ENCODE measurements at regions not wholly inside any gene's neighbourhood (a gene's known extent, or its start where the extent isn't known, plus 50 kb on each side); places are given as distances from the start of the nearest gene placed in this dataset.

DNA sequence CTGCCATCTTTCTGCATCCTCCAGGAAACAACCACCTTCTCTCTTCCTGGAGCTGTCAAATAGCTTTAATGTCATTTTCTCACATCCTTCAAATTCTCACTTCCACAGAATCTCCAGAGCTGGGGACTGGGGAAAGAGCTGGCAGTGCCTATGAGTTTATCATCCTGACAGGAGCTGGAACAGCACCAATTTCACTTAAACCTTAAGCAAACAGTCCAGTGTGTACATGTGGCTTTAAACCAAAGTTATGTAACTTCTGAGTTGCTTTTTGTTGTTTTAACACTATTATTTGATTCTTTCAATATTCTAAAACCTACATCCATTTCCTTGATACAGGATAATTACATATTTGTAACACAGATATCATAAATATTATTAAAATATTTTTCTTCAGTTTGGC lies 331.5 kb upstream of the ARGLU1 start:
- Histone ChIP-seq H3K27me3 (ENCODE audit: control insufficient read depth in 1 of 2, insufficient read depth in 1 of 2, low read length in 2 of 2) (no peaks in the 10 kb centered on the region), H3K9ac (ENCODE audit: low read length) (no peak overlapping the region), H4K8ac (ENCODE audit: low read length) (no peak overlapping the region), H4K91ac (ENCODE audit: low read length) (no peak overlapping the region), H3K79me1 (replicated peaks; ENCODE audit: low read length, poor library complexity, severe bottlenecking) (no peaks in the 10 kb centered on the region), H2AFZ (ENCODE audit: low read depth, low read length) (no peak overlapping the region), H3K36me3 (ENCODE audit: control insufficient read depth in 1 of 2, insufficient read depth in 2 of 2, low read depth in 1 of 2, low read length in 2 of 2) (no peaks in the 10 kb centered on the region), H3K4ac (ENCODE audit: low read depth in 1 of 2, low read length in 2 of 2) (no peak overlapping the region), H3K14ac (ENCODE audit: low read length in 2 of 2) (no peak overlapping the region), H3K4me3 (ENCODE audit: insufficient read depth in 1 of 2, low read depth in 1 of 2, low read length in 2 of 2) (no peak overlapping the region), H3K18ac (ENCODE audit: low read depth in 1 of 2, low read length in 2 of 2) (no peak overlapping the region), H3K4me2 (ENCODE audit: low read length, poor library complexity, severe bottlenecking) (no peak overlapping the region), H2BK120ac (ENCODE audit: low read depth, low read length) (no peak overlapping the region), H2BK15ac (ENCODE audit: low read depth, poor library complexity, severe bottlenecking) (no peak overlapping the region), H2BK5ac (ENCODE audit: low read depth, low read length, poor library complexity, severe bottlenecking) (no peak overlapping the region), H3K9me3 (ENCODE audit: control insufficient read depth, low read length) (no peaks in the 10 kb centered on the region), H3K27ac (ENCODE audit: low read length, poor library complexity, severe bottlenecking) (no peak overlapping the region), H2BK12ac (ENCODE audit: low read length in 2 of 2) (no peak overlapping the region), H2AK5ac (ENCODE audit: low read length, severe bottlenecking) (no peak overlapping the region), H3K23ac (ENCODE audit: low read length in 2 of 2) (no peak overlapping the region), H3K4me1 (ENCODE audit: control insufficient read depth, insufficient read depth, low read depth, low read length) (no peaks in the 10 kb centered on the region)
- no peak for DNase-seq

DNA sequence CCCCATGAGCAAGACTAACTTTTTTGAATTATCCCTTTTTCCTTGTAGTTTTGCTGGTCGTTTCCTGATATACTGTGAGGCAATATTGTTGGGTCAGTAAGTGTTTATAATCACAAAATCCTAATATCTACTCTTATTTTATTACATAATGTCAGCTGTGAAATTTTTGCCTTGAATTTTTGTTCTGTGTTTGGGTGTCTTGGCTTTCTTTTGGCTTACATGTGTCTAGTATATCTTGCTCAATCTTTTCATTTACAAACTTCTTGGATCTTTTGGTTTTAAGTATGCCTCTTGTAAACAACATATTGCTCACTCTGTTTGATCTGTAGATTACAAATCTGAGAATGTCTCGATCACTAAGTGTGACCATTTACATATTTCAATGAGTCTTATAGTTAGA lies 330.3 kb upstream of the ARGLU1 start:
- Histone ChIP-seq H2BK12ac (ENCODE audit: low read length in 2 of 2) (no peak overlapping the region), H3K4me2 (ENCODE audit: low read length, poor library complexity, severe bottlenecking) (no peak overlapping the region), H3K4me3 (ENCODE audit: insufficient read depth in 1 of 2, low read depth in 1 of 2, low read length in 2 of 2) (no peak overlapping the region), H4K8ac (ENCODE audit: low read length) (no peak overlapping the region), H2BK5ac (ENCODE audit: low read depth, low read length, poor library complexity, severe bottlenecking) (no peak overlapping the region), H3K18ac (ENCODE audit: low read depth in 1 of 2, low read length in 2 of 2) (no peak overlapping the region), H3K9ac (ENCODE audit: low read length) (no peak overlapping the region), H3K79me1 (replicated peaks; ENCODE audit: low read length, poor library complexity, severe bottlenecking) (no peaks in the 10 kb centered on the region), H2BK15ac (ENCODE audit: low read depth, poor library complexity, severe bottlenecking) (no peak overlapping the region), H3K4me1 (ENCODE audit: control insufficient read depth, insufficient read depth, low read depth, low read length) (no peaks in the 10 kb centered on the region), H2AK5ac (ENCODE audit: low read length, severe bottlenecking) (no peak overlapping the region), H2BK120ac (ENCODE audit: low read depth, low read length) (no peak overlapping the region), H3K23ac (ENCODE audit: low read length in 2 of 2) (no peak overlapping the region), H3K14ac (ENCODE audit: low read length in 2 of 2) (no peak overlapping the region), H3K27ac (ENCODE audit: low read length, poor library complexity, severe bottlenecking) (no peak overlapping the region), H3K9me3 (ENCODE audit: control insufficient read depth, low read length) (no peaks in the 10 kb centered on the region), H3K36me3 (ENCODE audit: control insufficient read depth in 1 of 2, insufficient read depth in 2 of 2, low read depth in 1 of 2, low read length in 2 of 2) (no peaks in the 10 kb centered on the region), H2AFZ (ENCODE audit: low read depth, low read length) (no peak overlapping the region), H3K27me3 (ENCODE audit: control insufficient read depth in 1 of 2, insufficient read depth in 1 of 2, low read length in 2 of 2) (no peaks in the 10 kb centered on the region), H3K4ac (ENCODE audit: low read depth in 1 of 2, low read length in 2 of 2) (no peak overlapping the region), H4K91ac (ENCODE audit: low read length) (no peak overlapping the region)
- no CpG with 5 or more reads among the region's 2 CpGs for WGBS
- no peak for DNase-seq

DNA sequence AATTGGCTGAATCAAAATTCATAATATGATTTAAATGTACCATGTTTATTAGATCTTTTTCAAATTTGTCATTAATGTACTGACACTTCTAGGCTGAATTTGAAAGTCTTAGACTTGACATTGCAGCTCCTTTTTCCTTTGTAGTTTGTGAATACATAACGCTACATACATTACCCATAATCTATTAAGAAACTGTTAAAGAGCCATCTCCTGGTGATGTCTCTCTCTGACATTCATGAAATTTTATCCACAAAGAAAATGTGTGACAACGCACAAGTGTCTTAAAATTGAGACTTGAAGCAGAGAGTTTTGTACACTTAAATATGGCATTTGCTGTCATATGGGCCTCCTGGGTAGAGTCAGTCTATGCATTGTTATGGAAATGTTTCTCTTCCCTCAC lies 320.2 kb upstream of the ARGLU1 start:
- H3K23ac ChIP-seq (ENCODE audit: low read length in 2 of 2) = no peak overlapping the region
- no peak overlapping the region for H4K91ac ChIP-seq (ENCODE audit: low read length)
- H3K4me1 ChIP-seq (ENCODE audit: control insufficient read depth, insufficient read depth, low read depth, low read length) = no peaks in the 10 kb centered on the region
- H3K36me3 ChIP-seq (ENCODE audit: control insufficient read depth in 1 of 2, insufficient read depth in 2 of 2, low read depth in 1 of 2, low read length in 2 of 2) = no peaks in the 10 kb centered on the region
- no peak overlapping the region for H3K27ac ChIP-seq (ENCODE audit: low read length, poor library complexity, severe bottlenecking)
- H4K8ac ChIP-seq (ENCODE audit: low read length) = no peak overlapping the region
- DNase-seq = no peak
- no peak overlapping the region for H2BK12ac ChIP-seq (ENCODE audit: low read length in 2 of 2)
- no peaks in the 10 kb centered on the region for H3K79me1 ChIP-seq (replicated peaks; ENCODE audit: low read length, poor library complexity, severe bottlenecking)
- H3K14ac ChIP-seq (ENCODE audit: low read length in 2 of 2) = no peak overlapping the region
- H3K4ac ChIP-seq (ENCODE audit: low read depth in 1 of 2, low read length in 2 of 2) = no peak overlapping the region
- H3K27me3 ChIP-seq (ENCODE audit: control insufficient read depth in 1 of 2, insufficient read depth in 1 of 2, low read length in 2 of 2) = no peaks in the 10 kb centered on the region
- H3K9ac ChIP-seq (ENCODE audit: low read length) = no peak overlapping the region
- no peak overlapping the region for H3K4me2 ChIP-seq (ENCODE audit: low read length, poor library complexity, severe bottlenecking)
- H3K9me3 ChIP-seq (ENCODE audit: control insufficient read depth, low read length) = no peaks in the 10 kb centered on the region
- H2AK5ac ChIP-seq (ENCODE audit: low read length, severe bottlenecking) = no peak overlapping the region
- 100% methylated on average over 1 of the region's 2 CpGs for WGBS
- no peak overlapping the region for H2AFZ ChIP-seq (ENCODE audit: low read depth, low read length)
- no peak overlapping the region for H2BK120ac ChIP-seq (ENCODE audit: low read depth, low read length)
- no peak overlapping the region for H2BK15ac ChIP-seq (ENCODE audit: low read depth, poor library complexity, severe bottlenecking)
- no peak overlapping the region for H3K18ac ChIP-seq (ENCODE audit: low read depth in 1 of 2, low read length in 2 of 2)
- H3K4me3 ChIP-seq (ENCODE audit: insufficient read depth in 1 of 2, low read depth in 1 of 2, low read length in 2 of 2) = no peak overlapping the region
- no peak overlapping the region for H2BK5ac ChIP-seq (ENCODE audit: low read depth, low read length, poor library complexity, severe bottlenecking)

DNA sequence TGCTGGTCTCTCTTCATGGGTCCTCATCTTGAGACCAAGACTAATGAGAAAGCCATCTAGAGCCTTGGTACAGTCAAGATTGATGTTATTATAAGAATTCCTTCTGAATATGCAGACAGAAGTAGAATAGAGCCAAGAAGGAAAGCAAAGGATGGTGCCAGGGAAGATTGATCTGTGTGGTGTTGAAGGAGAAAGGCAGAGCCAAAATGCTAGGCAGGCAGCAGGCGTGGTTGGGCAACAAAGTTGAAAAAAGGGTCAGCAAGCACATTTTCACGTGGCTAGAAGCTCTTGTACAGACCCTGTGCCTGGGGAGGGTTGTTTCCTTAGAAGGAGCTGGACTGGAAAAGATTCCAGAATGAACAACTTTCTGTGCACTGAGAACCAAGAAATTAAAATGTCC lies 319.7 kb upstream of the ARGLU1 start:
- H2AK5ac ChIP-seq (ENCODE audit: low read length, severe bottlenecking) = no peak overlapping the region
- H3K4me3 ChIP-seq (ENCODE audit: insufficient read depth in 1 of 2, low read depth in 1 of 2, low read length in 2 of 2) = no peak overlapping the region
- no peak overlapping the region for H2BK120ac ChIP-seq (ENCODE audit: low read depth, low read length)
- H3K4ac ChIP-seq (ENCODE audit: low read depth in 1 of 2, low read length in 2 of 2) = no peak overlapping the region
- H2BK15ac ChIP-seq (ENCODE audit: low read depth, poor library complexity, severe bottlenecking) = no peak overlapping the region
- 73% methylated on average over 2 of the region's 2 CpGs for WGBS
- no peak overlapping the region for H2BK12ac ChIP-seq (ENCODE audit: low read length in 2 of 2)
- H3K14ac ChIP-seq (ENCODE audit: low read length in 2 of 2) = no peak overlapping the region
- H4K91ac ChIP-seq (ENCODE audit: low read length) = no peak overlapping the region
- no peak overlapping the region for H3K27ac ChIP-seq (ENCODE audit: low read length, poor library complexity, severe bottlenecking)
- H3K36me3 ChIP-seq (ENCODE audit: control insufficient read depth in 1 of 2, insufficient read depth in 2 of 2, low read depth in 1 of 2, low read length in 2 of 2) = no peaks in the 10 kb centered on the region
- no peak for DNase-seq
- H2AFZ ChIP-seq (ENCODE audit: low read depth, low read length) = no peak overlapping the region
- no peak overlapping the region for H3K9ac ChIP-seq (ENCODE audit: low read length)
- no peak overlapping the region for H4K8ac ChIP-seq (ENCODE audit: low read length)
- H3K4me1 ChIP-seq (ENCODE audit: control insufficient read depth, insufficient read depth, low read depth, low read length) = no peaks in the 10 kb centered on the region
- H3K27me3 ChIP-seq (ENCODE audit: control insufficient read depth in 1 of 2, insufficient read depth in 1 of 2, low read length in 2 of 2) = no peaks in the 10 kb centered on the region
- H3K23ac ChIP-seq (ENCODE audit: low read length in 2 of 2) = no peak overlapping the region
- no peak overlapping the region for H3K18ac ChIP-seq (ENCODE audit: low read depth in 1 of 2, low read length in 2 of 2)
- H3K9me3 ChIP-seq (ENCODE audit: control insufficient read depth, low read length) = no peaks in the 10 kb centered on the region
- H3K79me1 ChIP-seq (replicated peaks; ENCODE audit: low read length, poor library complexity, severe bottlenecking) = no peaks in the 10 kb centered on the region
- no peak overlapping the region for H3K4me2 ChIP-seq (ENCODE audit: low read length, poor library complexity, severe bottlenecking)
- no peak overlapping the region for H2BK5ac ChIP-seq (ENCODE audit: low read depth, low read length, poor library complexity, severe bottlenecking)

Measured in mesenchymal stem cell (in vitro differentiated cells and primary cell).